ENCODE measurements at regions not wholly inside any gene's neighbourhood (a gene's known extent, or its start where the extent isn't known, plus 50 kb on each side); places are given as distances from the start of the nearest gene placed in this dataset.

GRCh38 chr21:35258521-35258920 lies 209.4 kb upstream of the RUNX1 start:
- no peak for TF ChIP-seq TAF1 (IDR thresholded peaks at IDR 0.05; ENCODE audit: borderline replicate concordance, low read depth, low read length)
- no peak for TF ChIP-seq POLR2A (IDR thresholded peaks at IDR 0.05; ENCODE audit: low read depth, low read length)

All from GM12892 (cell line).